ENCODE measurements at regions not wholly inside any gene's neighbourhood (a gene's known extent, or its start where the extent isn't known, plus 50 kb on each side); places are given as distances from the start of the nearest gene placed in this dataset.

DNA sequence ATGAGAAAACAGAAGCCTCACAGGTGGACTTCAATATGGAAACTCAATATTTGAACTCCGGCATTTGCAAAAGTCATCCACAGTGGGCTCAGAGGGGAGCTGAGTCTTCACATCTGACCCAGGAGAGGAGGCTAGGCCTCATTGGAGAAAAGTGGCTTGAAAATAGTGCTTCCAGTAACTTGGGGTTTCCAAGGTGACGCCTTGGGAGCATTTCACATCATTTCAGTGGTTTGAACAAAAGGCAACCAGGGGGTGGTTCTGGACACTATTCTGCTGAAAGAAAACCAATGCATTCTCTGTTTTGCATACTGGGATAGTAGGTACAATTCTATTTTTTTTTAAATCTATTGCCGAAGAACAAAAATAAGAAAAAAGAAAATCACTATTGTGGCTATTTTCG lies 599.2 kb upstream of the POM121L12 start:
- no peaks in the 10 kb centered on the region for H3K4me1 ChIP-seq (ENCODE audit: control insufficient read depth in 1 of 2, low read depth in 2 of 2)
- ATAC-seq (ENCODE audit: insufficient number of reproducible peaks, low FRiP score, low read depth) (no peak), DNase-seq (ENCODE audit: low spot score) (no peak)
- no peak overlapping the region for H3K4me3 ChIP-seq
- H3K27me3 ChIP-seq (replicated peaks; ENCODE audit: insufficient read depth), result no peaks in the 10 kb centered on the region
- H3K9me3 ChIP-seq, result no peaks in the 10 kb centered on the region
- no peak overlapping the region for H3K27ac ChIP-seq
- no peaks in the 10 kb centered on the region for H3K36me3 ChIP-seq
- TF ChIP-seq, protein P1, sequence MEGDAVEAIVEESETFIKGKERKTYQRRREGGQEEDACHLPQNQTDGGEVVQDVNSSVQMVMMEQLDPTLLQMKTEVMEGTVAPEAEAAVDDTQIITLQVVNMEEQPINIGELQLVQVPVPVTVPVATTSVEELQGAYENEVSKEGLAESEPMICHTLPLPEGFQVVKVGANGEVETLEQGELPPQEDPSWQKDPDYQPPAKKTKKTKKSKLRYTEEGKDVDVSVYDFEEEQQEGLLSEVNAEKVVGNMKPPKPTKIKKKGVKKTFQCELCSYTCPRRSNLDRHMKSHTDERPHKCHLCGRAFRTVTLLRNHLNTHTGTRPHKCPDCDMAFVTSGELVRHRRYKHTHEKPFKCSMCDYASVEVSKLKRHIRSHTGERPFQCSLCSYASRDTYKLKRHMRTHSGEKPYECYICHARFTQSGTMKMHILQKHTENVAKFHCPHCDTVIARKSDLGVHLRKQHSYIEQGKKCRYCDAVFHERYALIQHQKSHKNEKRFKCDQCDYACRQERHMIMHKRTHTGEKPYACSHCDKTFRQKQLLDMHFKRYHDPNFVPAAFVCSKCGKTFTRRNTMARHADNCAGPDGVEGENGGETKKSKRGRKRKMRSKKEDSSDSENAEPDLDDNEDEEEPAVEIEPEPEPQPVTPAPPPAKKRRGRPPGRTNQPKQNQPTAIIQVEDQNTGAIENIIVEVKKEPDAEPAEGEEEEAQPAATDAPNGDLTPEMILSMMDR (IDR thresholded peaks at IDR 0.05), result no peak

DNA sequence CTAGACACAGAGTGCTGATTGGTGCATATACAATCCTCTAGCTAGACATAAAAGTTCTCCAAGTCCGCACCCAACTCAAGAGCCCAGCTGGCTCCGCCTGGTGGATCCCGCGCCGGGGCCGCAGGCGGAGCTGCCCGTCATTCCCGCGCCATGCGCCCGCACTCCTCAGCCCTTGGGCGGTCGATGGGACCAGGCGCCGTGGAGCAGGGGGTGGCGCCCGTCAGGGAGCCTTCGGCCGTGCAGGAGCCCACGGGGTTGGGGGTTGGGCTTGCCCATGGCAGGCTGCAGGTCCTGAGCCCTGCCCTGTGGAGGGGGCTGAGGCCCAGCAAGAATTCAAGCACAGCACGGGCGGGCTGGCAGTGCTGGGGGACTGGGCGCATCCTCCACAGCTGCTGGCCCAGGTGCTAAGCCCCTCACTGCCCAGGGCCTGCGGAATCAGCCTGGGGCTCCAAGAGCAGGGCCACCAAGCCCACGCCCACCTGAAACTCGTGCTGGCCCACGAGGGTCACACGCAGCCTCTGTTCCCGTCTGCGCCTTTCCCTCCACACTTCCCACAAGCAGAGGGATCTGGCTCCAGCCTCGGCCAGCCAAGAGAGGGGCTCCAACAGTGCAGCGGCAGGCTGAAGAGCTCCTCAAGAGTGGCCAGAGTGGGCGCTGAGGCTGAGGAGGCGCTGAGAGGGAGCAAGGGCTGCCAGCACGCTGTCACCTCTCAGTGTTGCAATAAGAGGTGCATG lies 604.2 kb upstream of the POM121L12 start:
- H3K27ac ChIP-seq, result no peak overlapping the region
- no peak overlapping the region for H3K4me3 ChIP-seq
- no peaks in the 10 kb centered on the region for H3K4me1 ChIP-seq (ENCODE audit: control insufficient read depth in 1 of 2, low read depth in 2 of 2)
- no peak for DNase-seq (ENCODE audit: low spot score)
- H3K36me3 ChIP-seq, result no peaks in the 10 kb centered on the region
- ATAC-seq (ENCODE audit: insufficient number of reproducible peaks, low FRiP score, low read depth), result no peak
- no peaks in the 10 kb centered on the region for H3K27me3 ChIP-seq (replicated peaks; ENCODE audit: insufficient read depth)
- no peaks in the 10 kb centered on the region for H3K9me3 ChIP-seq
- TF ChIP-seq, protein P1 (IDR thresholded peaks at IDR 0.05), result no peak

DNA sequence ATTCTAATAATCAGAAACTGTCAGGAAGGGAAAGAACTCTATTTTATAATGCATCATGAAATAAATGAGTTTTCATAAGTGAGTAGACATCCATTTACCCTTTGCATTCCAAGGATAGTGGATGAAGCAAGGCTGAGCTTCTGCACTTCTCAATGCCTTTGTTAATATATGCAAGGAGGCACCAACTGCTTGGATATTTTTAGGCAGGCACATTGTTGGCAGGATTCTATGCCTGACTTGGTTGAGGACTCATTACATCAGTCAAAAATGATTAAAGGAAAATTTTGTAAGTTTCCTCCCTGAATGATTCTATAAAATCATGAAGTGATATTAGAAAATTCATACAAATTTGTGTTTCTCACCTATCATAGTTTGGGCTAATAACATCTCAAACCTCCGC lies 612.2 kb upstream of the POM121L12 start:
- Histone ChIP-seq H3K36me3 (no peaks in the 10 kb centered on the region), H3K4me1 (ENCODE audit: control insufficient read depth in 1 of 2, low read depth in 2 of 2) (no peaks in the 10 kb centered on the region), H3K27me3 (replicated peaks; ENCODE audit: insufficient read depth) (no peaks in the 10 kb centered on the region), H3K4me3 (no peak overlapping the region), H3K27ac (no peak overlapping the region), H3K9me3 (no peaks in the 10 kb centered on the region)
- ATAC-seq (ENCODE audit: insufficient number of reproducible peaks, low FRiP score, low read depth) (no peak), DNase-seq (ENCODE audit: low spot score) (no peak)
- TF ChIP-seq, protein P1 (IDR thresholded peaks at IDR 0.05), result no peak

DNA sequence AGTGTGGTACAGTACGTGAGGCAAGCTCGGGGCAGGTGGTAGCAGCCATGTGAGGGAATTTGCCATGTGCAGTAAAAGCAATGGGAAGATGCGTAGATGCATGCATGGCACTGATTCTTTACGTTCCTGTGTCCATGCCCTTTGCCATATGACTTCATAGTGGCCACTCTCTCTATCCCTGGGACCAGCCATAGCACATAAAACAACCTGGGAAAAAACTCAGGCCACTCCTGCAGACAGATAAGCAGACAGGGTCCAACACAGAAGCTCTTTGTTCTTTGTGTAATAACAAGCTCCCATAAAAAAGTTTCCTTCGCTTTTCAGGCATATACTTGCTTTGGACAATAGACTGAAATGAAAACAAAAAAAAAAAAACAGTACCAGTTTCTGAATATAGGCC lies 622.4 kb upstream of the POM121L12 start:
- Histone ChIP-seq H3K27ac (no peak overlapping the region), H3K4me1 (ENCODE audit: control insufficient read depth in 1 of 2, low read depth in 2 of 2) (no peaks in the 10 kb centered on the region), H3K9me3 (no peaks in the 10 kb centered on the region), H3K36me3 (no peaks in the 10 kb centered on the region), H3K4me3 (no peak overlapping the region), H3K27me3 (replicated peaks; ENCODE audit: insufficient read depth) (no peaks in the 10 kb centered on the region)
- ATAC-seq (ENCODE audit: insufficient number of reproducible peaks, low FRiP score, low read depth) (no peak), DNase-seq (ENCODE audit: low spot score) (no peak)
- TF ChIP-seq, protein P1 (IDR thresholded peaks at IDR 0.05), result no peak

DNA sequence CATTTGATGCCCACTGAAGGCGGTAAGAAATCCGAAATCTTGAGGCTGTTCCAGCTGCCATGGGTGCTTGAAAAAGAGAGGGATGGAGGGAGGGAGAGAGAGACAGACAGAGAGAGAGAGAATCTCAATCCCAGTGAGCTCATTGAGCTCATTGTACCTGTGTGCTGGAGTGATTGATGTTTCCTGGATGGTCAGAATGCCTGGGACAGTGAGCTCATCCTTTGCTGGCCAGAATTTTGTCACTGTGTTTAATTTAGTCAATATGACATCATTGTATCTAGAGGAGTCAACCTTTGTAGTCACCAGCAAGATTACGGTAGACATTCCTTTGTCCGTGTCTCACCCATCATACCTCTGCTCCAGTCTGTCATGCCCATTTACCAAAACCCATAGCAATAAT lies 625.4 kb upstream of the POM121L12 start:
- Histone ChIP-seq H3K36me3 (no peaks in the 10 kb centered on the region), H3K4me1 (ENCODE audit: control insufficient read depth in 1 of 2, low read depth in 2 of 2) (no peaks in the 10 kb centered on the region), H3K9me3 (no peaks in the 10 kb centered on the region), H3K27ac (no peak overlapping the region), H3K27me3 (replicated peaks; ENCODE audit: insufficient read depth) (no peaks in the 10 kb centered on the region), H3K4me3 (no peak overlapping the region)
- ATAC-seq (ENCODE audit: insufficient number of reproducible peaks, low FRiP score, low read depth) (no peak), DNase-seq (ENCODE audit: low spot score) (no peak)
- TF ChIP-seq, protein P1 (IDR thresholded peaks at IDR 0.05), result no peak
